Progenitor cell of endocrine pancreas (in vitro differentiated cells): ENCODE measurements at regions not wholly inside any gene's neighbourhood (a gene's known extent, or its start where the extent isn't known, plus 50 kb on each side); places are given as distances from the start of the nearest gene placed in this dataset.
A peak's percentile ranks its signal among the peaks of the same experiment; 100 is the strongest.

Source experiments
- DNase-seq: peaks from one replicate; pipeline ENCODE4 v3.0.0; 2021; ENCODE audit warnings: low spot score; ENCODE audit not compliant: unreplicated experiment
- H3K27ac Mint-ChIP-seq: 2 replicates; pipeline ENCODE4 v1.8.0; 2021; ENCODE audit warnings: mild to moderate bottlenecking, moderate library complexity, mixed read lengths
- H3K27me3 Mint-ChIP-seq: 2 replicates; pipeline ENCODE4 v1.8.0; 2021; ENCODE audit warnings: mixed read lengths
- H3K36me3 Mint-ChIP-seq: 2 replicates; pipeline ENCODE4 v1.8.0; 2022; ENCODE audit warnings: mixed read lengths; ENCODE audit not compliant: insufficient read depth
- H3K4me1 Mint-ChIP-seq: 2 replicates; pipeline ENCODE4 v1.8.0; 2021; ENCODE audit warnings: low read depth, mixed read lengths
- H3K4me3 Mint-ChIP-seq: 2 replicates; pipeline ENCODE4 v1.8.0; 2021; ENCODE audit warnings: low read depth, mild to moderate bottlenecking, moderate library complexity, mixed read lengths
- H3K9me3 Mint-ChIP-seq: 2 replicates; pipeline ENCODE4 v1.8.0; 2021; ENCODE audit warnings: low read depth, mixed read lengths
- TF ChIP-seq, protein P1 (sequence below): fragments of 200-600 bp; sonication (generic); IDR thresholded peaks from one replicate; pipeline ENCODE4 v1.5.0; 2021; ENCODE audit warnings: antibody characterized with exemption, mild to moderate bottlenecking; ENCODE audit not compliant: unreplicated experiment

DNA sequence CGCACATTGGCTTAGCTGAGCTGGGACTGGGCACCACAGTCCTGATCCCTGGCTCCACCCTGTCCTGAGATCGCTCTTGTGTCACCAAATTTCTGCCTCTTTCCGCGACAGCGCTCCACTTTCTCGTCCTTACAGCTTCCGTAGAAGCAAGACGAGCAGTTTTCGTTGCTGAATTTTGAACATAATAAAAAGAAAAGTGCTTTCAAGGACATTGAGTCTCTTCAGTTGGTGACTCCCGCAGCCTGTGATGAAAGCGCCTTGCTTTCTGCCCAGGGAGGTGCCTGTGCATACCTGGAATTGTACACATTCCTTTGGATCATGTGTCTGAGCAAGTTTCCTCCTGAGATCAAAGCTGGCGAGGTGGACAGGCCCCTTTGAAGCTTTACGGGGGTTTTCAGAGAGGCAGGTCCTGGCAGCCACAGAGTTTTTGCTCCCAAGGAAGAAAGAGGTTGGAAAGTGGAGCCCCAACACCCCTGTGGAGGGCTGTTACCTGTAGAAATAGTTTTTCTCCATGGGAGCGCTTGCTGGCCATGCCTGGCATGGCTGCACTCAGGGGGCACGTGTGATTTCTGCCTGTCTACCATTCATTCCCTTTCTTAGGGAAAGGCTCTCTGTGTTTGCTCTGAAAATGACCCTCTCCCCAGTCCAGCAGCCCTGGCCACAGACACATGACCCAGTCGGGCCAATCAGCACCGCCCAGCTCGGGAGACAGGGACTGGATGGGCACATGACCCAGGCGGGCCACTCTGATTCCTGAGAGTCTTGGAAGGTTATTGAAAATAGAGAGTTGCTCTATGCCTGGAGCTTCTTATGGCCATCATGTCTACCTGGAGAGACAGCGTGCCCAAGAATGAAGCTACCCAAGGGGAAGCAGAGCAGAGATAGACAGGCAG lies 115.6 kb upstream of the OTOS start:
- DNase-seq, result peak; percentile 14
- Mint-ChIP-seq H3K4me3 (peak overlapping the region; percentile 18), H3K27ac (peak overlapping the region; percentile 95), H3K9me3 (no peaks in the 10 kb centered on the region), H3K4me1 (peaks cover 13% of the 10 kb centered on the region), H3K36me3 (no peaks in the 10 kb centered on the region), H3K27me3 (peaks cover 4% of the 10 kb centered on the region)
- TF ChIP-seq, protein P1, sequence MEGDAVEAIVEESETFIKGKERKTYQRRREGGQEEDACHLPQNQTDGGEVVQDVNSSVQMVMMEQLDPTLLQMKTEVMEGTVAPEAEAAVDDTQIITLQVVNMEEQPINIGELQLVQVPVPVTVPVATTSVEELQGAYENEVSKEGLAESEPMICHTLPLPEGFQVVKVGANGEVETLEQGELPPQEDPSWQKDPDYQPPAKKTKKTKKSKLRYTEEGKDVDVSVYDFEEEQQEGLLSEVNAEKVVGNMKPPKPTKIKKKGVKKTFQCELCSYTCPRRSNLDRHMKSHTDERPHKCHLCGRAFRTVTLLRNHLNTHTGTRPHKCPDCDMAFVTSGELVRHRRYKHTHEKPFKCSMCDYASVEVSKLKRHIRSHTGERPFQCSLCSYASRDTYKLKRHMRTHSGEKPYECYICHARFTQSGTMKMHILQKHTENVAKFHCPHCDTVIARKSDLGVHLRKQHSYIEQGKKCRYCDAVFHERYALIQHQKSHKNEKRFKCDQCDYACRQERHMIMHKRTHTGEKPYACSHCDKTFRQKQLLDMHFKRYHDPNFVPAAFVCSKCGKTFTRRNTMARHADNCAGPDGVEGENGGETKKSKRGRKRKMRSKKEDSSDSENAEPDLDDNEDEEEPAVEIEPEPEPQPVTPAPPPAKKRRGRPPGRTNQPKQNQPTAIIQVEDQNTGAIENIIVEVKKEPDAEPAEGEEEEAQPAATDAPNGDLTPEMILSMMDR, result no peak

DNA sequence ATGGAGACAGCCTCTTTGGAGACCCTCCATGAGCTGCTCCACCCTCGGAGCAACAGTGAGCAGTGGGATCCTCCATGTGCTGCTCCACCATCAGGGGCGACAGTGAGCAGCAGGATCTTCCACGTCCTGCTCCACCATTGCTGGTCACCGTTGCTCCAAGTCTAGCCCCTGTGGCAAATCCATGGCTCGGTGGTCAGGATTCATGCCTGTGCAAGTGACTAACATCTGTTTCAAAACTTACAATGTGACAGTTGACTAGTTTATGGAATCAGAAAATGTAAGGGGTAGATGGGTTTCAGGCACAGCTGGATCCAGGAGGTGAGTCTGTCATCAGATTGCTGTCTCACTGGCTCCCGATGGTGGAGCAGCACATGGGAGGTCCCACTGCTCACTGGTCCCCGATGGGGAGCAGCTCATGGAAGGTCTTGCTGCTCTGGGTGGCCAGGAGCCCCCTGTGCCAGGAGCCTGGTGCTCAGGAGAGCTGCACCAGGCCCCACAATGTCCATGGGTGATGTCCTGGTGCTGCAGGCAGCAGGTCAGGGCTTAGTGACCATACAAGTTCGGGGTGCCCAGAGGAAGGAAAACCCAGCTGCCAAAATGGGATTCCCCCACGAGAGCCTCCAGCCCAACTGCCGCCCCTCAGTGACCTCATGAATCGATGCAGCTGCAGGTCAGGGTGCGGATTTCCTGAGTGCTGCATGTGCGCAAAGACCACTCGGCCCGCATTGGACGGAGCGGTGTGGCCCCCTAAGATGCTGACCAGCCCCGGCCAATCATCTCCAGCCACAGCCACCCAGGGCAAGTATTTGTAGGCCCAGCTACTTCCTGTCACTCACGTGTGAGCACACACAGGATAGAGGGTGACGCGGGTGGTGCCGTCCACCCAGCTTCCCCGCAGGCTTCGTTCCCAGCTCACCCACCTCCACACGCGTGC lies 116.5 kb upstream of the OTOS start:
- Mint-ChIP-seq H3K9me3 (peaks cover 5% of the 10 kb centered on the region), H3K4me1 (peaks cover 13% of the 10 kb centered on the region), H3K27me3 (peaks cover 4% of the 10 kb centered on the region), H3K4me3 (no peak overlapping the region), H3K27ac (no peak overlapping the region), H3K36me3 (peaks cover 1% of the 10 kb centered on the region)
- TF ChIP-seq, protein P1, result no peak
- DNase-seq, result peak; percentile 8

DNA sequence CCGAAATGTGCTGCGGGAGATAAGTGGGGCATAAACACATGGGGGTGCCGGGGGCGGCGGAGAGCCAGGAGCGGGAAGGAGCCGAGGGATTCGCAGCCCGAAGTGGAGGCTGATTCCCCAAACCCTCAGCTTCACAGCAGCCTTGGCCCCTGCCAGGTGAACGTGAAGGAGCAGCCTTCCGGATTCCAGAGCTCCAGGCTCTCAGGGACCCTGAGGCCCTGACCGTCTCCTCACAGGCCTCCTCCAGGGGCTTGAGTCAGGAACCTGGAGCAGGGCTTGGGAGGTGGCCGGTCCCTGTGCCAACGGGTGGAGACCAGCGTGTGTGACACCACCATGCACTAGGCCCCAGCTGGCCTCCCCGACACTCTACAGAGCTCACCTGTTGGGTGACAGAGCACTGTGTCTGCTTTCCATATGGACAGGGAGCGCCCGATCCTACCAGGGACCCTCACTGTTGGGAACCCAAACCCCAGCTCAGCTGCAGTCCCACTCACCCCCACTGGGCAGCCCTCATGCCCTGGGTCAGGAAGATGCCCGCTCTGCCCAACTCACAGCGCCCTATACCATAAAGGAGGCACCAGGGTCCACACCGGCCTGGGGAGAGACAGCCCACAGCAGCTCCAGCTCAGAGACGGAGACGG lies 117.6 kb upstream of the OTOS start:
- H3K27ac Mint-ChIP-seq, result no peak overlapping the region
- peaks cover 5% of the 10 kb centered on the region for H3K36me3 Mint-ChIP-seq
- H3K4me3 Mint-ChIP-seq, result no peak overlapping the region
- DNase-seq, result no peak
- H3K27me3 Mint-ChIP-seq, result peaks cover 4% of the 10 kb centered on the region
- H3K9me3 Mint-ChIP-seq, result peaks cover 11% of the 10 kb centered on the region
- peaks cover 13% of the 10 kb centered on the region for H3K4me1 Mint-ChIP-seq
- TF ChIP-seq, protein P1, result no peak

DNA sequence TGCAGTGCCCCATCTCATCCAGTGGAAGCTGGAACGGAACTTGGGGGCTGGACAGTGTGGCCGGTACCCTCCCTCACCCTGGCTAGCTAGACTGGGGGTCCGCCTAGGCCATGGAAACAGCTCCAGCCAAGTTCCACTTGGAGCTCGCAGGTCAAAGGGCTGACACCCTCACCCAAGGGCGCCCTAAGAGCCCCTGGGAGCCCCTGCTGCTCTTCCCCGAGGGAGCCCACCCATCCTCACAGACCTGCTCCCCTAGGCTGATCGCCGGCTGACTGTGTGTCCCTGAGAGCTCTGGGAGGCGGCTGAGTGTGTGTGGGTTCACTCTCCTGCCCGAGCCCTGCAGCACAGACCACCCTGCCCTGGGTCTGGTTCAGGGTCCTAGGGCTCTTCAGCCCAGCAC lies 118.2 kb upstream of the OTOS start:
- H3K9me3 Mint-ChIP-seq, result peaks cover 17% of the 10 kb centered on the region
- H3K4me1 Mint-ChIP-seq, result peaks cover 13% of the 10 kb centered on the region
- H3K4me3 Mint-ChIP-seq, result no peak overlapping the region
- peaks cover under 1% of the 10 kb centered on the region for H3K27me3 Mint-ChIP-seq
- DNase-seq, result peak; percentile 7
- TF ChIP-seq, protein P1, result no peak
- peaks cover 5% of the 10 kb centered on the region for H3K36me3 Mint-ChIP-seq
- H3K27ac Mint-ChIP-seq, result no peak overlapping the region
